GM23338 (cell line): ENCODE measurements at regions not wholly inside any gene's neighbourhood (a gene's known extent, or its start where the extent isn't known, plus 50 kb on each side); places are given as distances from the start of the nearest gene placed in this dataset.

Experiments used
- ATAC-seq: fragments of 200-7000 bp; cut with Tn5 transposase; 3 replicates; pipeline ENCODE4 v1.9.1; 2020
- DNase-seq: peaks from one replicate; pipeline ENCODE4 v3.0.0-alpha.2; 2015; ENCODE audit warnings: low spot score
- H2AFZ ChIP-seq: fragments of 200-600 bp; sonication (generic); 2 replicates; pipeline ENCODE4 v1.8.0; 2016; ENCODE audit warnings: antibody characterized with exemption, mild to moderate bottlenecking, moderate library complexity
- H3F3A ChIP-seq: fragments of 200-600 bp; sonication (generic); replicated peaks from 2 replicates; pipeline ENCODE4 v1.8.0; 2017; ENCODE audit warnings: antibody characterized with exemption, mixed run types, low read depth
- H3K27ac ChIP-seq: fragments of 200-600 bp; sonication (generic); 2 replicates; pipeline ENCODE4 v1.6.1; 2016; ENCODE audit warnings: low read depth
- H3K27me3 ChIP-seq: fragments of 200-600 bp; sonication (generic); 2 replicates; pipeline ENCODE4 v1.8.0; 2016; ENCODE audit warnings: mild to moderate bottlenecking, mixed run types, moderate library complexity; ENCODE audit not compliant: insufficient read depth
- H3K36me3 ChIP-seq: fragments of 200-600 bp; sonication (generic); 2 replicates; pipeline ENCODE4 v1.8.0; 2016; ENCODE audit warnings: mild to moderate bottlenecking; ENCODE audit not compliant: insufficient read depth
- H3K4me1 ChIP-seq: fragments of 200-600 bp; sonication (generic); 2 replicates; pipeline ENCODE4 v1.8.0; 2016; ENCODE audit warnings: mild to moderate bottlenecking, moderate library complexity; ENCODE audit not compliant: insufficient read depth
- H3K4me2 ChIP-seq: fragments of 200-600 bp; sonication (generic); 2 replicates; pipeline ENCODE4 v1.7.1; 2017; ENCODE audit warnings: mixed run types
- H3K4me3 ChIP-seq: fragments of 200-600 bp; sonication (generic); 2 replicates; pipeline ENCODE4 v1.6.1; 2016; ENCODE audit warnings: mixed run types
- H3K79me2 ChIP-seq: fragments of 200-600 bp; sonication (generic); replicated peaks from 2 replicates; pipeline ENCODE4 v1.8.0; 2017; ENCODE audit warnings: mild to moderate bottlenecking; ENCODE audit not compliant: insufficient read depth
- H3K9me2 ChIP-seq: fragments of 200-600 bp; sonication (generic); 2 replicates; pipeline ENCODE4 v1.8.0; 2017; ENCODE audit not compliant: insufficient read depth
- H4K20me1 ChIP-seq: fragments of 200-600 bp; sonication (generic); replicated peaks from 2 replicates; pipeline ENCODE4 v1.8.0; 2017; ENCODE audit warnings: mild to moderate bottlenecking; ENCODE audit not compliant: insufficient read depth
- H3K27ac Mint-ChIP-seq: 2 replicates; pipeline ENCODE4 v1.8.0; 2020; ENCODE audit warnings: inconsistent platforms, mild to moderate bottlenecking, moderate library complexity, mixed read lengths
- H3K27me3 Mint-ChIP-seq: 3 replicates; pipeline ENCODE4 v1.8.0; 2022; ENCODE audit warnings: low read depth, mild to moderate bottlenecking, moderate library complexity, mixed read lengths, inconsistent platforms; ENCODE audit not compliant: insufficient read depth, poor library complexity
- H3K36me3 Mint-ChIP-seq: 3 replicates; pipeline ENCODE4 v1.8.0; 2021; ENCODE audit warnings: low read depth, mild to moderate bottlenecking, inconsistent platforms, moderate library complexity, mixed read lengths
- H3K4me1 Mint-ChIP-seq: 3 replicates; pipeline ENCODE4 v1.8.0; 2020; ENCODE audit warnings: mild to moderate bottlenecking, inconsistent platforms, mixed read lengths
- H3K4me3 Mint-ChIP-seq: 3 replicates; pipeline ENCODE4 v1.8.0; 2021; ENCODE audit warnings: moderate library complexity, mild to moderate bottlenecking, inconsistent platforms, mixed read lengths
- H3K9me3 Mint-ChIP-seq: 3 replicates; pipeline ENCODE4 v1.8.0; 2020; ENCODE audit warnings: moderate library complexity, mild to moderate bottlenecking, inconsistent platforms, mixed read lengths
- CREB1 ChIP-seq: fragments of 250-450 bp; sonication (Bioruptor Pico); IDR thresholded peaks from 2 replicates; pipeline ENCODE4 v1.5.0; 2020; ENCODE audit warnings: low read depth, mild to moderate bottlenecking, moderate library complexity
- CTCF ChIP-seq, 2 experiments: fragments of 200-600 bp in 1 of 2; sonication (generic) in 1 of 2; conservative IDR thresholded peaks; 2 replicates each; pipeline versions ENCODE4 v1.5.1 to v1.6.1; 2016 to 2017; ENCODE audit warnings: antibody characterized with exemption in 2 of 2, low read depth in 2 of 2, mild to moderate bottlenecking in 2 of 2, moderate library complexity in 1 of 2
- EZH2 ChIP-seq: fragments of 200-600 bp; sonication (generic); IDR thresholded peaks from one replicate; pipeline ENCODE4 v1.8.0; 2017; ENCODE audit warnings: antibody characterized with exemption, mild to moderate bottlenecking, low read depth; ENCODE audit not compliant: unreplicated experiment
- EZH2phosphoT487 ChIP-seq: fragments of 200-600 bp; sonication (generic); IDR thresholded peaks from one replicate; pipeline ENCODE4 v1.8.1; 2018; ENCODE audit warnings: antibody characterized with exemption; ENCODE audit not compliant: unreplicated experiment
- JUNB ChIP-seq: IDR thresholded peaks from one replicate; pipeline ENCODE4 v1.6.1; 2016; ENCODE audit warnings: antibody characterized with exemption; ENCODE audit not compliant: unreplicated experiment
- NANOG ChIP-seq: IDR thresholded peaks from 2 replicates; pipeline ENCODE4 v1.6.1; 2016; ENCODE audit warnings: antibody characterized with exemption, borderline replicate concordance
- POLR2AphosphoS5 ChIP-seq: IDR thresholded peaks from 2 replicates; pipeline ENCODE4 v1.6.1; 2016; ENCODE audit warnings: antibody characterized with exemption, low read depth
- REST ChIP-seq: IDR thresholded peaks from one replicate; pipeline ENCODE4 v1.6.1; 2018; ENCODE audit warnings: antibody characterized with exemption; ENCODE audit not compliant: unreplicated experiment
- STAT1 ChIP-seq: IDR thresholded peaks from one replicate; pipeline ENCODE4 v1.6.1; 2016; ENCODE audit warnings: antibody characterized with exemption; ENCODE audit not compliant: unreplicated experiment
- ZNF114 ChIP-seq: fragments of 250-450 bp; sonication (Bioruptor Pico); IDR thresholded peaks from 2 replicates; pipeline ENCODE4 v1.5.0; 2020; ENCODE audit warnings: mild to moderate bottlenecking, moderate library complexity
- ZNF331 ChIP-seq: fragments of 250-450 bp; sonication (Bioruptor Pico); IDR thresholded peaks from 2 replicates; pipeline ENCODE4 v1.5.0; 2020; ENCODE audit warnings: low read depth, mild to moderate bottlenecking, moderate library complexity
- TF ChIP-seq, protein P1 (sequence below): IDR thresholded peaks from 2 replicates; pipeline ENCODE4 v1.6.1; 2016; ENCODE audit warnings: antibody characterized with exemption

- TF ChIP-seq CTCF (conservative IDR thresholded peaks at IDR 0.05; ENCODE audit: low read depth in 2 of 2), result no peak
- no peak for TF ChIP-seq EZH2
- TF ChIP-seq STAT1, result no peak
- TF ChIP-seq NANOG, result no peak
- no peak for TF ChIP-seq EZH2phosphoT487
- TF ChIP-seq CREB1 (CRISPR knock-in tag), result no peak
- no peak for TF ChIP-seq ZNF114
- TF ChIP-seq JUNB, result no peak
- no peak for TF ChIP-seq ZNF331 (CRISPR knock-in tag)
These were observed 296.1 kb downstream of the TRIML1 start (continued) for GRCh38 chr4:188435381-188435780.

GRCh38 chr4:188437535-188437934 is 298.3 kb downstream of the TRIML1 start:
- H3K27me3 Mint-ChIP-seq, result peaks cover 5% of the 10 kb centered on the region
- H3K27ac Mint-ChIP-seq, result no peak overlapping the region
- peaks cover 22% of the 10 kb centered on the region for H3K4me1 ChIP-seq
- no peaks in the 10 kb centered on the region for H3K36me3 ChIP-seq
- no peaks in the 10 kb centered on the region for H3K79me2 ChIP-seq
- no peaks in the 10 kb centered on the region for H4K20me1 ChIP-seq
- H3K4me3 ChIP-seq, result no peak overlapping the region
- H3K36me3 Mint-ChIP-seq, result peaks cover 2% of the 10 kb centered on the region; the same call in 2 of the 3 replicates
- H3K4me1 Mint-ChIP-seq, result peaks cover 22% of the 10 kb centered on the region
- no peaks in the 10 kb centered on the region for H3K27me3 ChIP-seq
- no peaks in the 10 kb centered on the region for H3K9me2 ChIP-seq
- no peak overlapping the region for H3K4me3 Mint-ChIP-seq
- H3K4me2 ChIP-seq, result peak overlapping the region; percentile 34
- H3F3A ChIP-seq, result no peaks in the 10 kb centered on the region; the same call in 1 of the 2 replicates
- peak overlapping the region; percentile 80; the same call in 1 of the 2 replicates for H2AFZ ChIP-seq
- DNase-seq (no peak), ATAC-seq (no peak)
- H3K9me3 Mint-ChIP-seq, result no peaks in the 10 kb centered on the region
- H3K27ac ChIP-seq, result peak overlapping the region; percentile 28; the same call in 1 of the 2 replicates
- TF ChIP-seq CREB1 (CRISPR knock-in tag) (no peak), ZNF331 (CRISPR knock-in tag) (no peak), STAT1 (no peak), ZNF114 (no peak), REST (no peak), EZH2phosphoT487 (no peak), EZH2 (no peak), CTCF (conservative IDR thresholded peaks at IDR 0.05; ENCODE audit: low read depth in 2 of 2) (no peak), NANOG (no peak), POLR2AphosphoS5 (no peak)
- TF ChIP-seq, protein P1, sequence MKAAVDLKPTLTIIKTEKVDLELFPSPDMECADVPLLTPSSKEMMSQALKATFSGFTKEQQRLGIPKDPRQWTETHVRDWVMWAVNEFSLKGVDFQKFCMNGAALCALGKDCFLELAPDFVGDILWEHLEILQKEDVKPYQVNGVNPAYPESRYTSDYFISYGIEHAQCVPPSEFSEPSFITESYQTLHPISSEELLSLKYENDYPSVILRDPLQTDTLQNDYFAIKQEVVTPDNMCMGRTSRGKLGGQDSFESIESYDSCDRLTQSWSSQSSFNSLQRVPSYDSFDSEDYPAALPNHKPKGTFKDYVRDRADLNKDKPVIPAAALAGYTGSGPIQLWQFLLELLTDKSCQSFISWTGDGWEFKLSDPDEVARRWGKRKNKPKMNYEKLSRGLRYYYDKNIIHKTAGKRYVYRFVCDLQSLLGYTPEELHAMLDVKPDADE, result no peak
